DND-41 (cell line): ENCODE measurements at regions not wholly inside any gene's neighbourhood (a gene's known extent, or its start where the extent isn't known, plus 50 kb on each side); places are given as distances from the start of the nearest gene placed in this dataset.
"Not testable (repeated sequence)": the region's sequence is repeated elsewhere in the genome, so short reads cannot be mapped to it uniquely, and the experiment has no call there.

Experiments
- ATAC-seq: fragments of 200-7000 bp; cut with Tn5 transposase; 3 replicates; pipeline ENCODE4 v1.9.1; 2021; ENCODE audit warnings: low read depth; ENCODE audit not compliant: insufficient read depth
- DNase-seq: peaks from one replicate; pipeline ENCODE4 v3.0.0-alpha.2; 2020
- H2AFZ ChIP-seq: 2 replicates; pipeline ENCODE4 v1.6.0; 2012; ENCODE audit warnings: low read depth, low read length
- H3K27ac ChIP-seq: 2 replicates; pipeline ENCODE4 v1.5.1; 2012; ENCODE audit warnings: low read length, inconsistent platforms
- H3K27me3 ChIP-seq: fragments of 200-600 bp; sonication (generic); 2 replicates; pipeline ENCODE4 v1.6.0; 2012; ENCODE audit warnings: low read length, mild to moderate bottlenecking, inconsistent platforms; ENCODE audit not compliant: insufficient read depth, poor library complexity
- H3K36me3 ChIP-seq: 2 replicates; pipeline ENCODE4 v1.5.1; 2012; ENCODE audit warnings: low read length, inconsistent platforms; ENCODE audit not compliant: insufficient read depth
- H3K4me1 ChIP-seq: 2 replicates; pipeline ENCODE4 v1.5.1; 2012; ENCODE audit warnings: mild to moderate bottlenecking, low read length; ENCODE audit not compliant: insufficient read depth
- H3K4me2 ChIP-seq: 2 replicates; pipeline ENCODE4 v1.6.0; 2012; ENCODE audit warnings: mild to moderate bottlenecking, moderate library complexity, low read length, inconsistent platforms; ENCODE audit not compliant: insufficient read depth
- H3K4me3 ChIP-seq, 2 experiments: fragments of 200-600 bp in 1 of 2; shearing (Covaris generic) in 1 of 2; 2 replicates each; pipeline ENCODE4 v1.5.1; 2012 to 2016; ENCODE audit warnings: inconsistent platforms in 2 of 2, low read length in 2 of 2, mild to moderate bottlenecking in 2 of 2, low read depth in 1 of 2, moderate library complexity in 1 of 2
- H3K79me2 ChIP-seq: 2 replicates; pipeline ENCODE4 v1.6.0; 2012; ENCODE audit warnings: low read length, inconsistent platforms; ENCODE audit not compliant: insufficient read depth
- H3K9ac ChIP-seq: 2 replicates; pipeline ENCODE4 v1.6.0; 2012; ENCODE audit warnings: low read depth, mild to moderate bottlenecking, inconsistent platforms, low read length, moderate library complexity
- H3K9me3 ChIP-seq: 2 replicates; pipeline ENCODE4 v1.5.1; 2012; ENCODE audit warnings: low read length, moderate library complexity, mild to moderate bottlenecking, inconsistent platforms; ENCODE audit not compliant: insufficient read depth, severe bottlenecking
- H4K20me1 ChIP-seq: 2 replicates; pipeline ENCODE4 v1.6.0; 2012; ENCODE audit warnings: low read length; ENCODE audit not compliant: insufficient read depth
- CTCF ChIP-seq: IDR thresholded peaks from 2 replicates; pipeline ENCODE4 v1.5.1; 2012; ENCODE audit warnings: borderline replicate concordance, low read length, moderate library complexity, mild to moderate bottlenecking; ENCODE audit not compliant: poor library complexity, severe bottlenecking; ENCODE audit errors: extremely low read depth
- EZH2 ChIP-seq: IDR thresholded peaks from 3 replicates; pipeline ENCODE4 v1.6.1; 2012; ENCODE audit warnings: borderline replicate concordance, low read depth, mild to moderate bottlenecking, moderate library complexity, low read length, inconsistent platforms; ENCODE audit not compliant: severe bottlenecking

- peak; percentile 11 for DNase-seq
- not testable (repeated sequence) for H3K27ac ChIP-seq
Measured at GRCh38 chr1:78203410-78203982, 157.7 kb downstream of the GIPC2 start.

GRCh38 chr1:78210175-78210574 lies 164.4 kb downstream of the GIPC2 start:
- H3K9ac ChIP-seq: no peak overlapping the region
- H3K27me3 ChIP-seq: no peaks in the 10 kb centered on the region
- H3K79me2 ChIP-seq: no peaks in the 10 kb centered on the region
- no peak for DNase-seq
- H3K4me2 ChIP-seq: no peak overlapping the region
- no peaks in the 10 kb centered on the region for H4K20me1 ChIP-seq
- no peaks in the 10 kb centered on the region for H3K36me3 ChIP-seq
- no peaks in the 10 kb centered on the region for H3K9me3 ChIP-seq
- H3K27ac ChIP-seq: no peak overlapping the region
- no peak for TF ChIP-seq EZH2
- TF ChIP-seq CTCF: no peak
- no peak for ATAC-seq
- no peak overlapping the region for H3K4me3 ChIP-seq
- H3K4me1 ChIP-seq: no peaks in the 10 kb centered on the region
- no peak overlapping the region for H2AFZ ChIP-seq

More at GRCh38 chr1:78203410-78203982, 157.7 kb downstream of the GIPC2 start:
- not testable (repeated sequence) for H3K79me2 ChIP-seq, H3K36me3 ChIP-seq, H3K9me3 ChIP-seq, H3K4me1 ChIP-seq, H3K27me3 ChIP-seq, H4K20me1 ChIP-seq, H3K9ac ChIP-seq, H3K4me3 ChIP-seq, H2AFZ ChIP-seq, H3K4me2 ChIP-seq
- ATAC-seq: peak; percentile 63

- no peak overlapping the region for H3K4me3 ChIP-seq
- H3K27me3 ChIP-seq: no peaks in the 10 kb centered on the region
- H3K9ac ChIP-seq: no peak overlapping the region
- H3K27ac ChIP-seq: no peak overlapping the region
- H3K79me2 ChIP-seq: no peaks in the 10 kb centered on the region
- H3K36me3 ChIP-seq: no peaks in the 10 kb centered on the region
- DNase-seq: no peak
- TF ChIP-seq EZH2 (no peak), CTCF (no peak)
- H3K9me3 ChIP-seq: no peaks in the 10 kb centered on the region
- no peak overlapping the region for H2AFZ ChIP-seq
- no peak overlapping the region for H3K4me2 ChIP-seq
- H4K20me1 ChIP-seq: no peaks in the 10 kb centered on the region
- H3K4me1 ChIP-seq: no peaks in the 10 kb centered on the region
- no peak for ATAC-seq
Measured at GRCh38 chr1:78211483-78212092, 165.8 kb downstream of the GIPC2 start.

GRCh38 chr1:78214334-78214733 lies 168.6 kb downstream of the GIPC2 start:
- DNase-seq (no peak), ATAC-seq (no peak)
- no peaks in the 10 kb centered on the region for H4K20me1 ChIP-seq
- no peak overlapping the region for H3K4me2 ChIP-seq
- H3K79me2 ChIP-seq: no peaks in the 10 kb centered on the region
- no peaks in the 10 kb centered on the region for H3K4me1 ChIP-seq
- no peaks in the 10 kb centered on the region for H3K27me3 ChIP-seq
- no peak overlapping the region for H3K9ac ChIP-seq
- no peak overlapping the region for H3K4me3 ChIP-seq
- no peak overlapping the region for H2AFZ ChIP-seq
- no peaks in the 10 kb centered on the region for H3K9me3 ChIP-seq
- TF ChIP-seq CTCF (no peak), EZH2 (no peak)
- H3K36me3 ChIP-seq: no peaks in the 10 kb centered on the region
- H3K27ac ChIP-seq: no peak overlapping the region
